ENCODE measurements at regions not wholly inside any gene's neighbourhood (a gene's known extent, or its start where the extent isn't known, plus 50 kb on each side); places are given as distances from the start of the nearest gene placed in this dataset.
A peak's percentile ranks its signal among the peaks of the same experiment; 100 is the strongest.

DNA sequence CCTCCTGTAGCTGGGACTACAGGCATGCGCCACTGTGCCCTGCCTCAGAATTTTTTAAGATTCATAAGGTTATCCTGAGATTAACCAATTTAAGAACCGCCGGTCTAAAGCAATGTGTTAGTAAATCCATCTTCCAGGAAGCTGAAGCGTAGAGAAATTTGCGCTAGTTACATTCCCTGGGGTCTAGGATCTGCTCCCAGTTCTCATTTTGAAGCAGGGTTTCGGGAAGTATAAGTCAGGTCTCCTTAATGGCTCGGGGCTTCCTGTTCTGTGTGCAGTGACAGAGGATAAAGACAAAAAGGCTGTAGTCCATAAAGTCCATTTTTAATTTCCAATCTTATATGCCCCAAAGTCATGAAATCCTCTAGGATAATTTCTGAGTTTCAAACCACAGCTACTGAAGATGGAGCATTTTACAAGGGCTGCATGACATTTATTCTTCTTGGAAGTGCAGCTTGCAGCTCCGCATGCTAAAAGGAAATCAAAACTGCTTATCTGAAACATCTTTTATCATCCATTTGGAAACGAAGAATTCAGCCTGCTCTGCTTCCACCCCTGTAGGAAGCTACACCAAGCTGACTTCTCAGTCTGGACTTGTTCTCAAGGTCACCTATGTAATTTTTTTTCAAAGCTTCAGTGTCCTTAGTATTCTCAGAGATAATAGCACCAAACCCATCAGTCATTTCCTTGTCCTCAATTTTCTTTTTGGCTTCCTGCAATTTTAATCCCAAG, 326.1 kb downstream of the PRL start:
- DNase-seq: no peak

DNA sequence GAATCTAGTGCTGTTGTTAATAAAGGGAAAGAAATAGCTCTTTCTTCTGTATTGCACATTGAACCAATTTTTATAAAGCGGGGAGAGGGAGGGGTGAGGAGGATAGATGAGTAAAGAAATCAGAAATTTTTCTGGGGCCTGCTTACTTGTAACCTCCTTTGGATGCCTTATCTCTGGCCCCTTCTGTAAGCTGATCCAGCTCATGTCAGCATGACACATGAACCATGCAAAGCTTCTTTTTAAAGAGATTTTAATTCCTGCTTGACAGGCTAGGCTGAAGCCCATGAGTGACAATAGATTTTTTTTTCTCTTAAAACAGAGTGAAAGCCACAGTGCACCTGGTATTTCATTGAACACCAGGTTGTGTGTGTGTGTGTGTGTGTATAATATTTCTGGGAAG, 325.3 kb downstream of the PRL start:
- no peak for DNase-seq

DNA sequence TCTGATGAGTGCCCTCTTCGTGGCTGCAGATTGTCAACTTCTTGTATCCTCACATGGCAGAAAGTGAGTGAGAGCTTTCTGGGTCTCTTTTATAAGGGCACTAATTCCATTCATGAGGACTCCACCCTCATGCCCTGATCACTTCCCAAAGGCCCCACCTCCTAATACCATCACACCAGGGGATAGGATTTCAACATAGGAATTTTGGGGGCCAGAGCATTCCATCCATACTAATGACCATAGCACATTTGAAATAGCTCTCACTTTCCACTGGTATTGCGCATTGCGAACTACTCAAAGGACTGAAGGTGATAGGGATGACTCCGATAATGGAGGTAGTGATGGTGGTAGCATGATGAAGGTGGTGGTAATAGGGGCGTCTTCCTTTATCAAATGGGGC, 324.3 kb downstream of the PRL start:
- no peak for DNase-seq

DNA sequence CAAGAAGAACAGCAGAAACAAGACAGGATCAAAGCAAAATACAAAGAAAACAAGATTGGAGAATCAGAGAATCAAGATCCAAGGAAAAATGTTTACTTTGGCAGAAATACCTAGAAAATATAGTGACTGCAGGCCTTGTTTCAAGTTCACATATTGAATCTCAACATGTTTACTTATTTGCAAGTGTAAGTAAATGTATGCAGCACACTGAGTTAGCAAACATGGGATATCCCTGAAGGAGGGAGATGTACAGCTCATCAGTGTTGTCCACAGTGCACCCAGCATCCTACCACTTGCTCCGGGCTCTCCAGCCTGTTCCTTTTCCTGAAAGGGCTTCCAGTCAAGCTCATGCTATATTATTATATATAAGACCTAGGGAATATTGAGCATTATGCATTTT, 319.5 kb downstream of the PRL start:
- DNase-seq: no peak

DNA sequence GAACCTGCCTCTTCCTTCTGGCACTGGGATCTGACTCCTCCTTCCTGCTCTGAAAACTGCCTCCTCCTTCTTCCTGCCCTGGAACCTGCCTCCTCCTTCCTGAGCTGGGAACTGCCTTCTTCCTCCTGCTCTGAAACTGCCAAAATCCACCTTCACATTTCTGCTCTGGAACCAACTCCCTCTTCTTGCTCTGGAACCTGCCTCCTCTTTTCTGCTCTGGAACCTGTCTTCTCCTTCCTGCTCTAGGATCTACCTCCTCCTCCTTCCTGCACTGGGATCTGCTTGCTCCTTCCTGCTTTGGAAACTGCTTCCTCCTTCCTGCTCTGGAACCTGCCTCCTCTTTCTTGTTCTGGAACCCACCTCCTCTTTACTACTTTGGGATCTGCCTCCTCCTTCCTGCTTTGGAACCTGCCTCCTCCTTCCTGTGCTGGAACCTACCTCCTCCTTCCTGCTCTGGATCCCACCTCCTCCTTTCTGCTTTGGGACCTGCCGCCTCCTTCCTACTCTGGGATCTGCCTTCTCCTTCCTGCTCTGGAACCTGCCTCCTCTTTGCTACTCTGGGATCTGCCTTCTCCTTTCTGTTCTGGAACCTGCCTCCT, 315.5 kb downstream of the PRL start:
- no peak for DNase-seq

DNA sequence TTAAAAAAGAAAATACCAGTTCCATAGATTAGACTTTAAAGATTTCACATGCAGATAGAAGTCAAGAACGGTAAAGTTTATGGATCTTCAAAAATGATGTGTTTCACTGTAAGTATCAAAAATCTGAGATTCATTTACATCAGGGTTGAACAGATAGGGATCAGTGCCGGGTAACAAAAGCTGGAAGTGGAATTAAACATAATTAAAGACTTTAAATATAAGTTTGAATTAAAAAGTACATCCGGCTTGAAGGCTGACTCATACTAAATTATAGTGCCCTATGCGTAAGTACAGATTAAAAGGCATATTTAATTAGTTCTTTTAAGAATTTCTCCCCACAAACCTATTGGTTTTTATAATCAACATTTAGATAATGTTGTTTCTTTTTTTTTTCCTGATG, 312.7 kb downstream of the PRL start:
- no peak for DNase-seq

DNA sequence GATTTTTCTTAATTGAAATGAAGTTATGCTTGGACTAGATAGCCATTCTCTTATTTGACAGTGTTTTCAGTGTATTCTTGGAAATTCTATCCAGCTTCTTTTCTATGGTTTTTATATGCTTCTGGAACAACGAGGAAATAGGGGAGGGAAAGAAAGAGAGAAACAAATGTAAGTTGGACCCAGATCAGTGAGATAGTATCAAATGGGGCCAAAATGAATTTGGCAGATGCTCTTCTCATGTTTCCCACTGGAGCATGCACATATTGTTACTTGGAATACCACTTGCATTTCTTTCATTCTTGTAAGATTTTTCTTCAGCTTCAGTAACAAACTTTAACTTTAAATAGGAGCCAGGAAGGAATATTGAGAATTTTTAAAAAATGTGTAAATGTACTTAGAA, 312.3 kb downstream of the PRL start:
- no peak for DNase-seq

DNA sequence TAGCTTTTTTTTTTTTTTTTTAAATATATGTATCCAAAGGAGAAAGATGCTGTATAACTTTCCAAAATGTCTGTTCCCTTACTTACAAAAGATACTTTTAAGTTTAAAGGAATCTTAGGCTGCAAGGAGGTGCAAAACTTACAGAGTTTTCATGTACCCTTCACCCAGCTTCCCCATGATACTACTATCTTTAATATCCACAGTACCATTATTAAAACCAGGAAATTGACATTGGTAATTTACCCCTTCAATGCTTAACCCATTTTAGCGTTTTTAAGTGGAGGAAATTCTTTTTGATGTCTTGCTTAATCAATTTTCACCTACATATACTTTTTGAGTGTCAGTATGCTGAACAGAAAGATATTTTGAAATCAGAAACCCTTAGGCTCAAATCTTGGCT, 310.9 kb downstream of the PRL start:
- DNase-seq: no peak

DNA sequence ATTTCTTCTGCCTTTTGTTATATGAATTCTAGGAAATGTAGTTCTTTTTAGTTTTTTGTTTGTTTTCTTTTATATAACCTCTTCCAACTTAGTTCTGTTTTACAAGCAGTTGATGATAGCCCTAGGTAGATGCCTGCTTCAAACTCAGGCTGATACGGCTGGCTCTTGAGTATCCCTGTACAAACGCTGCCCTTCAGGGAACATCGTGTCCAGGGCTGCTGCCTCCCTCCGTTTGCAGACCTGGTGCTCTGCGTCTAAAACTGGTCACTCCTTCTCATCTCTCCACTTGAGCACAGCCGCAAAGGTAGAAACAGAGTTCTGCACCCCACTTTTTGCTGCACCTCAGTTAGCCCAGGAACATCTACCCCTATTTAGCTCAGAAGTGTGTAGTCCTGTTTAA, 310.1 kb downstream of the PRL start:
- no peak for DNase-seq

DNA sequence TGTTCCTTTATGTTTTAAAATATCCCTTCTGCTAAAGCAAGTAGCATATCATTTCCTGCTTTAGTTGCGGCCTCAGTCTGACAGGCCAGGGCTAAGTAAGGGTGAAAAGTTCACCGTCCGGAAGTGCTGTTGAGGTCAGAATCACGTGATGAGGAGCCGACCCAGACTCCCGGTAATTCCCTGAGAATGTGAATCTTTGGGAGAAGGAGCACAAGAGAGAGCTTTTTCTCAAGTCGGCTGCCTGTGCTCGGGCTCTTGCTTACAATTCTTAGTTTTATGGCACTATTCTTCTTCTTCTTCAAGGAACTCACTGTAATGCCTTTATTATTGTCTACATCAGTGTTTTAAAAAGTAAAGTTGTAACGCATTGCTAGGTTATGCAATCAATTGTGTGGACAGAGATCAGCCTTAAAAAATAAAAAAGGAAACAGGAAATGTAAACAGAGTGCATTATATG, 309.3 kb downstream of the PRL start:
- DNase-seq: peak; percentile 79

DNA sequence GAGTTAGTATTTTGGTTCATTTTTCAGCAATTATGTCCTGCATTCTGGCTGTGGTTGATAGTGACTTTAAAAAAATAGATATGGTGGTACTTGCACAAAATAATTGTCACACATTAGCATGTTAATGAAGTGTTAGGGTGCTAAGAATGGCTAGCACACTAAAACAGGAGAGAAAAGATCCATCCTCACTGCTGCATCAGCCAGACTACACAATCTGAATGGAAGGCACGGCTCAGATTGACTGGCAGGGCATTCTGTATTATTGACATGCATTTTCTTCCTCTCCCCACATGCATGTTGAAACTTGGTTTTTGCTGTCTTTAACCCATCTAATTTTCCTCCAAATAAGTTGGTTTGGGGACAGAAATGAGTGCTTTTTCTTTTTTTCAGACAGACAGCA, 306.3 kb downstream of the PRL start:
- no peak for DNase-seq

DNA sequence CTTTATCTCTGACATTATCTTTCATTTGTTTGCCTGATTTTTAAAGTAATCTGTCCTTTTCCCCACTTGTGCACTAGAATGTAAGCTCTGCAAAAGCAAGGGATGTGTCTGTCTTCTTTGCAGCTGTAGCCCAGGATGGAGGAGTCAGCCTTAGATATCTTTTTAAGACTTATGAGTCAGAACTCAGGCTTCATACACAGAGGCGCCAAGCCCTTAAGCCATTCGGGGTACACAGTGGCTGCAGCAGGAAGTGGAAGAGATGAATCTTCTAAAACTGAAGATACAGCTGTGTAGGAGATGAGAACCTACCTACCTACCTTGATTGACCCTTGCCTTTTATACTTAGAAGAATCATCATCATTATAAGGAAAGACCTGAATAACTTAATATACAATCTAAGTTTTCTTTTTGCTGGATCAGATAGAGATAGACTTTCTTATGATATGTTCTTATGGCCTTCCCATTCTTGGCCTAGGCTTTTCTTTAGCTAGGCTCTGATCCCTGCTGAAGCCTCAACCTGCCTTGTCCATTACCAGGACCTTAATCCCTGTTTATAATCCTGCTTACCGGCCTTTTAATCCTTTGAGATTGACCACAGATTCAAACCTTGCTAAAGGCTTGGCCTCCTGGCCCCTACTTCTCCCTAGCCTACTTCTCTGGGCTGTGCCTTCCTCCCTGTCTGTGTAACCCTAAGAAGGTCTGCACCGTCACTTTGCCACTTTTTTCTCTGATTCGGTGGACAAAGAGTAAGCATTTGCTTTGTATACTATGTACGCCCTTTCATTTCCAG, 304.5 kb downstream of the PRL start:
- peak; percentile 56 for DNase-seq

DNA sequence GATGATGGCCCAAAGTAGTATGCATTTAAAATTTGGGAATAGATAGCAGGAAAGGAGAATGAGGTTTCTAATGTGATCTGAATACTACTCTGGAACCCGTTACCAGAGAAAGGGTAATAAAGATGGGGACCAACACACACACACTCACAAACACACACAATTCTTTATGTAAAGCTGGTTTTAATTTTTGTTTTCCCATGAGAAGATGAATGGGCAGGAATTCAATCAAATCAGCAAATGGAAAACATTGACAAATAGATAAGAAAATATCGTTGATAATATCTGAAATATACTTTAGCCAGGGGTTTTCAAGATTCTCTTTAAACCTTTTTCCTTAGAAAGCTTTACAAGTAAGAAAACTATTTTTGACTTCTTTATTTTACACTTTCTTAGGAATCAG, 303.0 kb downstream of the PRL start:
- DNase-seq: no peak

DNA sequence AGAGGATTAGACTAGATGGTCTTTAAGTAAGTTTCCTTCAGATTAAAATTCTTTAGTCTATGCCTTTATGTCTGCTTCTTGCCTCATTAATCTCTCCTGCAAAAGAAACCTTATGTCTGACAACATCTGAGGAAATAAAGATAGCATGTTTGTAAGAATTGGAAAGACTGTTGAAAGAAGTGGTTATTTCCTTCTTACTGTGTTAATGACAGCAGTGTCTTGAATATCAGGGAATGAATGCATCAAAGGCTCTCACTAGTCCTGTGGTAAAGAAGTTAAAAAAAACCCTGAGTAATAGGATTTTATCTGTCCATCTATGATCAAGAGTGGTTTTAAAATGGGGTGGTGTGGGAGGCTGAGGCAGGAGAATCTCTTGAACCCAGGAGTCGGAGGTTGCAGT, 302.0 kb downstream of the PRL start:
- DNase-seq: no peak

DNA sequence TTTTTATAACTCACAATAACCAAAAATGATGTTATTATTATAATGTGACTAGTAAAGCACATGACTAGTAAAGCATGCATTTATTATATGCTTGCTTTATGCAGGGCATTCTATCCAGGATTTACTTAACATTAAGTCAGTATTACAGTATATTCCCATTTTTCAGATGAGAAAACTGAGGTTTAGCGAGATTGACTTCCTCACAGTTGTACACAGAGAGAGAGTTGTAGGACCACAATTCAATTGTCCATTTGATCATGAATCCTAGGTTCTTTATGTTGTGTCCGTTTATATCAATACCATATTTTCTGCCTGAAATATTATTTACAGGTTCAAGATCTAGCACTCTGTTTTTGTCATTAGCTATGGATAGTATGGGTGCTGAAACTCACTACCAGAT, 301.5 kb downstream of the PRL start:
- no peak for DNase-seq

DNA sequence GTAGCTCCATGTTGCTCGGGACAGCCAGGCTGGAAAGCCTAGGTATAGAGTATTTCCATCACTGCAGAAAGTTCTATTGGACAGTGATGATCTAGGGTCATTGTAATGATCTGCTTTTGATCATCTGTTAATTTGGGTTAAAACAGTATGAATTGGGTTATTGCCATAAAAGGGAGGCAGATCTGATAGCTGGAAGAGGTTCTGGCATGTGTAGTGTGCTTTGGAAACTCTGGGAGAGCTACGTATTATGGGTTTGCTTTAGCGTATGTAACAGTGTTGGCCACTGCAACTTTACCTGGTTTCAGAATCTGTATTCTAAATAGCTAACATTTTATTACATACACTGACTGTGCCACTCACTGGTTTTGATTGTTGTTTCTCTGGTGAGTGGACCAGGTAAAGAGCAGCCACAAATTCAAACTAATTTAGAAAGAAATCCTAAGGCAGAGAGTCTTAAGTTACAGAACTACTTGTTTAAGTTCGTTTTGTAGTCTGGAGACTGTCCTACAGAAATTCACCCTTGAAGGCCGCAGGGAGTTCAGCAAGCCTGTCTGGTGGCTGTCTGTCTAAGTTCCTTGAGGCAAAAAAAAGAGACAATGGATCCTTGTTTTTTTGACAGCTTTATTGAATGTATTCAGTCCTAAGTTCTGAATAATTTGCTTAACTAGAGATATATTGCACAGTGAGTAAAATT, 300.3 kb downstream of the PRL start:
- no peak for DNase-seq

DNA sequence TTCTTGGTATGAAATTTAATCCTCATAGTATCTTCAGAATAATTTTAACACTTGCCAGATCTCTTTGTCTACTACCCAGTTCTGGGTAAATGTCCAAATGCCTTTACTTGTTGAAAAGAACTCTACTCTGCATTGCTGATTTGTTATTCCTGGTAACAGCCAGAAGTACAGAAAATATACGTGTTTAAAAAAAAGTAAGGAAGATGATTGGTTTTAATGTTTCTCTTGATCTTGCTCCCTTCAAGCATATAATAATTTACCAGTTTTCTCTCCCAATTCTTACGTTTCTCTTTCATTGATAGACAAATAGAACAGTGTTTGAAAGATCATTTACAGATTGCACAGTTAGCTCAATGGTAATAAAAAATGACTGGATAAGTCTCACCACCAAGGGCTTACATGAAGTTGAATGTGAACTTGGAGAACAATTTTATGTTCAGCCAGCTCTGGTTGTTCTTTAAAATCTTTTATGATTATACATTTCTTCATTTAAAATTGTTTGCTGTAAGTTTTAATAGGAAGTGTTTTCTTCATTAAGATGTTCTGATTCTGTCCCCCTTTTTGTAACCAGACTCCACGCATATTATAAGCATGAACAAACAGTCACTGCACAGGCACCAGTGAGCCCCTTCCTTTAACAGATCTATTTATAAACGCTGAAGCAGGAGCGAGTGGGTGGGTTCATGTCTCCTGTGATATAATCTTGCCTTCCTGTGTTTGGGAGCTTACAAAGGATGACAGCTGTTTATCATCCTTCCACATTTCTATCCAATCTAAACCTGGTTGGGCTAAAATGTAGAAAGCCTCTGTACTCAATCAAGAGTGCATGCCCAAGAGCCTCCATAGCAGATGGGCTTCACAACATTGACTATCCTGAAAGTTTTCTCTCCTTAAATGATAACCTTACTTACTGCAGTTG, 299.5 kb downstream of the PRL start:
- DNase-seq: no peak

DNA sequence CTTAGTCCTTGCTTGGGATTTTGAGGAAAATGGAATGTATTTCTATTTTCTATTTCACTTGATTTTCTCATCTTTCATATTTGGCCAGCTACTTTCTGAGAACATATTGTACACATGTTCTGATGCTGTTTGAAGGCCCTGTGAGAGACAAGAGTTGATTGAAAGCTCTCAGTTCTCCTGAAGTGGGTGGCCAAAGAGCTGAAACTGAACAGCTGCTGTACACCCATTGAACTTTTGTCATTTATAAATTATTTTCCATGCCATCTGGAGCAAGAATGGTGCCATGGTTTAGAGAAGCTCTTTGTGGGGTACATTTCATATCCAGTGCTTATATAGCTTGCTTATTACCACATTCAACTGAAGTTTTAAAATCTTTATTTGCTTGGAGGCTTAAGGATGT, 298.3 kb downstream of the PRL start:
- DNase-seq: no peak

DNA sequence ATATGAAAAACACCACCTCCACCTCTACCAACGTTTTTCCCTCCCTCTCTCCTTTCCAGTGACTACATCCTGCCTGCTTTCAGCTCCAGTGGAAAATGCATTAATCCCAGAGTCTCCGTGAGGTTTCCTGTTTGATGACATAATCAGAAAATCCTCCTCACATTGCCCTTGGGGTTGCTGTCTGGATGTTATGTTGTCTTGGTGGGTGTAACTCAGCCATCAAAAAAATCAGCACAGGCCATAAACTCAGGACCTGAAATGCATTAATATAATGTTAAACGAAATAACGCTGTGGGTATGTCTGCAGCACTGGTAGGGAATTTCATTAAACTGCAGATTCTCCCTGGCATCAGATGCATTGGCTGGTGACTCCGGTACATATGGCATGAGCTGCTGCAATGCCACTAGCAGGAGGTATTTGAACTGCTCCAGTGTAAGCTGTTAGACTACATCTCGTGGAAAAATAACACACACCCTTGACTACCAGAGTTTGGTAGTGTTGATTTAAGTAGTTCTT, 297.8 kb downstream of the PRL start:
- no peak for DNase-seq

DNA sequence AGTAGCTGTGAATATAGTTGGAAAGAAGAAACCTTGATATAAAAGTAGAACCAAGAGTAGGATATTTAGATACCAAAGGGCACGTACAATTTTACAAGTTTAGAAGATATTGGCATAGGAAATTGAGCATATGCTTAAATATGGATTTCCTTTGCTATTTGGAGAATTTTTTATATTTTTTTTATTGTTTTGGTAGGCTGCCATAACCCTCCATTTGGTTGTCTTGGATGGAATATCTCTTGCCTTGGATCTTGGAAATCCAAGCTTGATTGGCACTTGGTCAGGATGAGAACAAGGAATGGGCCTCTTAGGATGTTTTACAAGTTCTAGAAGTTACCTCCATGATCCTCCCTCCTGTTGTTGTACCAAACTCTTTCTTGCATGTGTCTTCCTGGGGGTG, 297.1 kb downstream of the PRL start:
- no peak for DNase-seq

DNA sequence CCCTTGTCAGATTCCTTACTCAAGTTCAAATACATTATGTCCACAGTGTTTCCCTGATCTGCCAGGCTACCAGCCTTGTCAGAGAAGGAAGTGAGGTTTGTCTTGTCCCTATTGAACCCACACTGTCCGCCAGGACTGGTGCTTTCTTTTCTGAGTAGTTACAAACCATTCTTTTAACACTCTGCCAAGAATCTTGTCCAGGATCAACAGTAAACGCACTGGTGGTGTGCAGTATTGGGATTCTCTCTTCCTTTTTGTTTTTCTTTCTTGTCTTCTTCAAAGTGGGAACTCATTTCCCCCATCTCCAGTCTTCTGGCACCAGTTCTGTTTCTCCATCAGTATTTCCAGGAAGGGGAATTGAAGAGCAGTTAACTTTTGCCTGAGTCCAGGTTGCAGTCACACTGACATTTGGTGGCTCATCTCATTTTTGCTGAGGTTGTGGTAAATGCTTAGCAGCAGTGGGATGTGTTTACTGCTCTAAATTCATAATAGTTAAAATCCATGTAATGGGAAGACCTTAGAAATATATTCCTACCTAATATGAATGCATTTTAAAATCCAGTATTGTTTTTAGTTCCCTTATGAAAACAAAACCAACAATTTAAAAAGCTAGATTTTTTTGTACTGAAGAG, 295.3 kb downstream of the PRL start:
- DNase-seq: no peak

DNA sequence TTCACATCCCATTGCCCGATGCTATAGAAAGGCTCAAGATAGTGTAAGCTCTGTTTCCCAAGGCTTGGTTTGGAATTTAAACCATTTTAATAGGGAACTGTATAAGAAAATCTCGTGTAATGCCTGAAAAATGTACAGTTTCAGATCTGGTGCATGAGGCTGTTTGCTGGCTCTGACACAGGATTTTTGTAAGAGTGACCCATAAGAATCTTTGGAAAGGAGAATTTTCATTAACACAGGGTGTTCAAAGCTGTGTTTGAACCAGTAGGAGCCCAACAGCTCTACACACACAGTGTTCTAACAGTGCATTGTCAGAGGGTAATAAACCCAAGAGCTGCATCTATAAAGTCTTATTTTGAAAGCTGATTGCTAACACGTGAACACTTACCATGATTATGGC, 293.5 kb downstream of the PRL start:
- no peak for DNase-seq

All from HCEC 1CT (cell line).